ENCODE measurements at regions not wholly inside any gene's neighbourhood (a gene's known extent, or its start where the extent isn't known, plus 50 kb on each side); places are given as distances from the start of the nearest gene placed in this dataset.

DNA sequence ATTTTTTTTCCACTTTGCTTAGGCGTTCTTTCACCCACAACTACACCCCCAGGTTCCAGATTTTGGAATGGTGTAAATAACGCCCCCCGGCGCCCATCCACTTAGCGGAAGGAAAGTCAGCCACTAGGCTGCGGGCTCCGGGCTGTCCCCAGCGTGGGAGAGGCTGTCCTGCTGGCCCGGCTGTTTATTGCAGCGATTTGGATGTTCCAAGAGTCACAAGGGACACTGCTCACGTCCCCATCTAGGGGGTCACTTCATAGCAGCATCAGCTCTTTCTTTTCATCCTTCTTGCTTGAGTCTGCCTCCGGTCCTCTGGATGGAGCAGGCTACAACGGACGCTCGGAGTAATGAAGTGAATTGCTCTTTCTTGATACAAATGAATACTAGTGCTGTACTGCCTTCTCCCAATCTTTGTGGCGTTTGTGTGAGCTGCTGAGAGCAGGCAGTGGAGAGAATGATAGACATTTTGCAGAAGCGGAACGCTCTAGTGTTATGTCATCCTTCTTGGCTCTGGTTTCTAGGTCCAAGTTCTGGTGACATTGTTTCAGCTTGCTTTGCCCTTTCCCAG, 50.7 kb upstream of the PAIP2B start:
- in situ Hi-C loops (cut with MboI; ENCODE audit: low sequenced_read_pairs, unreplicated experiment), result no loop called here
- TF ChIP-seq, protein P1, sequence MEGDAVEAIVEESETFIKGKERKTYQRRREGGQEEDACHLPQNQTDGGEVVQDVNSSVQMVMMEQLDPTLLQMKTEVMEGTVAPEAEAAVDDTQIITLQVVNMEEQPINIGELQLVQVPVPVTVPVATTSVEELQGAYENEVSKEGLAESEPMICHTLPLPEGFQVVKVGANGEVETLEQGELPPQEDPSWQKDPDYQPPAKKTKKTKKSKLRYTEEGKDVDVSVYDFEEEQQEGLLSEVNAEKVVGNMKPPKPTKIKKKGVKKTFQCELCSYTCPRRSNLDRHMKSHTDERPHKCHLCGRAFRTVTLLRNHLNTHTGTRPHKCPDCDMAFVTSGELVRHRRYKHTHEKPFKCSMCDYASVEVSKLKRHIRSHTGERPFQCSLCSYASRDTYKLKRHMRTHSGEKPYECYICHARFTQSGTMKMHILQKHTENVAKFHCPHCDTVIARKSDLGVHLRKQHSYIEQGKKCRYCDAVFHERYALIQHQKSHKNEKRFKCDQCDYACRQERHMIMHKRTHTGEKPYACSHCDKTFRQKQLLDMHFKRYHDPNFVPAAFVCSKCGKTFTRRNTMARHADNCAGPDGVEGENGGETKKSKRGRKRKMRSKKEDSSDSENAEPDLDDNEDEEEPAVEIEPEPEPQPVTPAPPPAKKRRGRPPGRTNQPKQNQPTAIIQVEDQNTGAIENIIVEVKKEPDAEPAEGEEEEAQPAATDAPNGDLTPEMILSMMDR (IDR thresholded peaks at IDR 0.05; ENCODE audit: borderline replicate concordance, control extremely low read depth, extremely low read depth, insufficient read depth, missing control alignments), result peak; percentile 14
- peak; percentile 45 for DNase-seq (ENCODE audit: low spot score)

DNA sequence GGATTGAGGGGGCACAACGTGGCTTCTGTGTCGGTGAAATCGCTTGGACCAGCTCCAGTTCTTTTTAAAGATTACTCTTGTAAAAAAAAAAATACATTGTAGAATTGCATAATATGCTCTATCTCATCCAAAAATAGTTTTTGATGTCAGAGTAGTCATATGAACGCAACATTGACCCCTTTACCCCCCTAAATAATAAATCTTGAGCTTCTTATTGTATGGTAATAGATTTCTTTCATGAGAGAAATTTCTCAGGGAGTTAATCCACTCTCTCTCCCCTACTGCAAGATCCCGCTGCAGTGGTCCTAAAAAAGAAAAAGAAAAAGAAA, 50.2 kb upstream of the PAIP2B start:
- DNase-seq (ENCODE audit: low spot score), result no peak
- in situ Hi-C loops (cut with MboI; ENCODE audit: low sequenced_read_pairs, unreplicated experiment), result no loop called here
- TF ChIP-seq, protein P1 (IDR thresholded peaks at IDR 0.05; ENCODE audit: borderline replicate concordance, control extremely low read depth, extremely low read depth, insufficient read depth, missing control alignments), result no peak

DNA sequence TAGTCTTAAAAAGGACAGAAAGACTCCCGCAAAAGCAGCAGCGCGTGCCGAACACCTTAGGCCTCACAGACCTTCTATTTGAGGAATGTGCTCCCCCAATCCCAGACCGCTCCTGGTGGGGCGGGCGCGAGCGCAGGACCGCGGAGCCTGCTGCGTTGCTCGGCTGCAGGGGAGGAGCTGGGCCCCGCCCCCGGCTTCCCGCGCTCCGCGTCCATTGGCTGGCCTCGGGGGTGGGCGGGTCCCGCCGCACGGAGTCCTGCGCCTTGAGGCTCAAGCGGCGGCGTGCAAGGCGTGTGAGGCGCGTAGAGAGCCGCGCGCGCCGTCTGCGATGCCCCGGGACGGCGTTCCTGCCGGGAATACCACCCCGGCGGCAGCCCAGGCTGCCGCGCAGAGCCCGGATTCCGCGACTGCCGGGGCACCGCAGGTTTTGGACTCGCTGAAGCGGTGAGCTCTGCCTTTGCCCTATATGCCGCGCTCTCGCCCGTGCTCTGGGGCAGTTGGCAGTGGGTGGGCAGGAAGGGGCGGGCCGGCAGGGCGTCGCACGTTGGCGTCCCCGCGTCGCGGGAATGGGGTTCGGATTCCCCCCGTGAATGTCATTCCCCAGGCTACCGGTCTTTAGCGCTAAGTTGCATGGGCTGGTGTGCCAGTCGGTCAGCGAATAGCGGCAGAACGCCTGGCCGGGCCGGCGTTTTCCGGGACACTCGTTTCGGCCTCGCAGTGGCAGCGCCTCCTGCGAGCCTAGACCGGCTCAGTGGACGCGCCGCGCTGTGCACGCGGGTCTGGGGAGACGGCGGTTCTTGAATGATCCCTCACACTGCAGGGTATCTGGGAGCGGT, 49.6 kb upstream of the PAIP2B start:
- peak; percentile 94 for DNase-seq (ENCODE audit: low spot score)
- TF ChIP-seq, protein P1 (IDR thresholded peaks at IDR 0.05; ENCODE audit: borderline replicate concordance, control extremely low read depth, extremely low read depth, insufficient read depth, missing control alignments), result no peak
- in situ Hi-C loops (cut with MboI; ENCODE audit: low sequenced_read_pairs, unreplicated experiment), result no loop called here

Data from GM13976 (cell line).